Ishikawa (cell line): ENCODE measurements at regions not wholly inside any gene's neighbourhood (a gene's known extent, or its start where the extent isn't known, plus 50 kb on each side); places are given as distances from the start of the nearest gene placed in this dataset.

ENCODE experiments used
- EP300 ChIP-seq: IDR thresholded peaks from 2 replicates; pipeline ENCODE4 v1.6.1; 2012; ENCODE audit warnings: borderline replicate concordance
- RAD21 ChIP-seq: IDR thresholded peaks from 2 replicates; pipeline ENCODE4 v1.6.1; 2012; ENCODE audit warnings: low read depth

DNA sequence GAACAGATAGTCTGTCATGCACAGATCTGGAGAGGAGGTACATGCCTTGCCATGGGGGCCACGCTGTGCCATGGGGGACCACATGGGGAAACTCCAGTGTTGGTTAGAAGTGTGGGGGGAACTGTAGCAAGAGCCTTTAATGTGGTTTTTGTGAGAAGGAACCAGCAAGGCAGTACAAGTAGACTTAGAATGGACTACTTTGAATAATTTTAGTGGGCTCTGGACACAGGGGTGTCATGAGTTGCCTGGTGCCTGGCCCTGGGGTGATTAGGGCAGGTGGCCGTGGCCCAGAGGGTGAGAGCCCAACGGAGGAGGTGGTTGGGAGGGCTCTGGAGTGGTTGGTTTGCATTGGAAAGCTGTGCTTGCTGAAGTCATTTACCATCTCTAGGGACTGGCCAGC is 77.2 kb downstream of the CXCL12 start:
- TF ChIP-seq EP300 (no peak), RAD21 (no peak)
